ENCODE measurements at regions not wholly inside any gene's neighbourhood (a gene's known extent, or its start where the extent isn't known, plus 50 kb on each side); places are given as distances from the start of the nearest gene placed in this dataset.

GRCh38 chr6:147770221-147770620 lies 261.7 kb downstream of the SAMD5 start:
- Histone ChIP-seq H3K36me3 (ENCODE audit: insufficient read depth, low read length) (no peaks in the 10 kb centered on the region), H3K27me3 (ENCODE audit: insufficient read depth, low read length, poor library complexity) (no peaks in the 10 kb centered on the region), H3K4me2 (ENCODE audit: insufficient read depth, low read length) (no peak overlapping the region), H3K9ac (ENCODE audit: low read depth, low read length) (no peak overlapping the region), H3K27ac (ENCODE audit: low read length) (no peak overlapping the region), H3K79me2 (ENCODE audit: insufficient read depth, low read length) (no peaks in the 10 kb centered on the region), H3K9me3 (ENCODE audit: insufficient read depth, low read length, severe bottlenecking) (no peaks in the 10 kb centered on the region), H3K4me1 (ENCODE audit: insufficient read depth, low read length) (no peaks in the 10 kb centered on the region), H3K4me3 (ENCODE audit: low read depth in 1 of 2, low read length in 2 of 2) (no peak overlapping the region), H2AFZ (ENCODE audit: low read depth, low read length) (no peak overlapping the region), H4K20me1 (ENCODE audit: insufficient read depth, low read length) (no peaks in the 10 kb centered on the region)
- DNase-seq (no peak), ATAC-seq (ENCODE audit: insufficient read depth, low read depth) (no peak)
- TF ChIP-seq EZH2 (IDR thresholded peaks at IDR 0.05; ENCODE audit: borderline replicate concordance, low read depth, low read length, severe bottlenecking) (no peak), CTCF (IDR thresholded peaks at IDR 0.05; ENCODE audit: borderline replicate concordance, extremely low read depth, low read length, poor library complexity, severe bottlenecking) (no peak)

DNA sequence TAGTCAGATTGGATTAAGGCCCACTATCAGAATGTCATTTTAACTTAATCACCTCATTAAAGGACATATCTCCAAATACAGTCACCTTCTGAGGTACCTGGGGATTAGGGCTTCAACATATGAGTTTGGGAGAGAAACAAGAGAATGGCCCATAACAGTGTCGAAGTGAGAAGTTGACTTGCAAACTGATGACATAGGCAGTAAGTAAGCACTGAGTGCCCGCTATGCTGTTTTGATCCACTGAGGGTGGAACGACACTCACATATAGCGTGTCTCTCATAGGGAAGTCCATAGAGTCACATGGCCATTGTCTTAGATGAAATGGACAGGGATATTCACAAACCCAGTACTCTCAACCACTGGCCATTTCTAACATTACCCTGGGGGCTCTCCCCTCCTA lies 264.2 kb downstream of the SAMD5 start:
- no peaks in the 10 kb centered on the region for H4K20me1 ChIP-seq (ENCODE audit: insufficient read depth, low read length)
- no peak for TF ChIP-seq EZH2 (IDR thresholded peaks at IDR 0.05; ENCODE audit: borderline replicate concordance, low read depth, low read length, severe bottlenecking)
- TF ChIP-seq CTCF (IDR thresholded peaks at IDR 0.05; ENCODE audit: borderline replicate concordance, extremely low read depth, low read length, poor library complexity, severe bottlenecking) = no peak
- H3K9me3 ChIP-seq (ENCODE audit: insufficient read depth, low read length, severe bottlenecking) = no peaks in the 10 kb centered on the region
- H3K27me3 ChIP-seq (ENCODE audit: insufficient read depth, low read length, poor library complexity) = no peaks in the 10 kb centered on the region
- DNase-seq (no peak), ATAC-seq (ENCODE audit: insufficient read depth, low read depth) (no peak)
- H3K4me1 ChIP-seq (ENCODE audit: insufficient read depth, low read length) = no peaks in the 10 kb centered on the region
- H3K79me2 ChIP-seq (ENCODE audit: insufficient read depth, low read length) = no peaks in the 10 kb centered on the region
- no peak overlapping the region for H3K9ac ChIP-seq (ENCODE audit: low read depth, low read length)
- H3K27ac ChIP-seq (ENCODE audit: low read length) = no peak overlapping the region
- H3K36me3 ChIP-seq (ENCODE audit: insufficient read depth, low read length) = no peaks in the 10 kb centered on the region
- H2AFZ ChIP-seq (ENCODE audit: low read depth, low read length) = no peak overlapping the region
- no peak overlapping the region for H3K4me3 ChIP-seq (ENCODE audit: low read depth in 1 of 2, low read length in 2 of 2)
- H3K4me2 ChIP-seq (ENCODE audit: insufficient read depth, low read length) = no peak overlapping the region

DNA sequence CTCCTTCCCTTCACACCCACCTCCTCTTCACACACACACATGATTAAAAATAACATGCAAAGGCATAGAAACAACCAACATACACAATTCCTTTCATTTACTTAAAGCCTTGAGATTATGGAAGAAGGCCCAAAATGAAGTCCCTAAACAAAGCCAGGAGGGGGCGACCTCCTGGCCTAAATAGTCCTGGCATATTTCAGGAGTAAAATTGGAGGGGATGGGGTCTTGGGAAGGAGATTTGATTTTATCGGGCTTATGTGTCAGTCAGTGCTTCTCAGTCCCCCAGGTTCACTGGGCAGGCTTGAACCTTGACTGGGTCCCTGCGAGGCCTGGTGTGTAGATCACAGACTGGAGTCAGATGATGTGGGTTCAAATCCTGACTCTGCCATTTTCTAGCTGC lies 266.4 kb downstream of the SAMD5 start:
- no peaks in the 10 kb centered on the region for H3K4me1 ChIP-seq (ENCODE audit: insufficient read depth, low read length)
- no peak overlapping the region for H3K4me2 ChIP-seq (ENCODE audit: insufficient read depth, low read length)
- H3K9ac ChIP-seq (ENCODE audit: low read depth, low read length) = no peak overlapping the region
- no peaks in the 10 kb centered on the region for H3K27me3 ChIP-seq (ENCODE audit: insufficient read depth, low read length, poor library complexity)
- TF ChIP-seq EZH2 (IDR thresholded peaks at IDR 0.05; ENCODE audit: borderline replicate concordance, low read depth, low read length, severe bottlenecking) (no peak), CTCF (IDR thresholded peaks at IDR 0.05; ENCODE audit: borderline replicate concordance, extremely low read depth, low read length, poor library complexity, severe bottlenecking) (peak; percentile 37)
- H2AFZ ChIP-seq (ENCODE audit: low read depth, low read length) = no peak overlapping the region
- no peaks in the 10 kb centered on the region for H3K36me3 ChIP-seq (ENCODE audit: insufficient read depth, low read length)
- H3K27ac ChIP-seq (ENCODE audit: low read length) = no peak overlapping the region
- ATAC-seq (ENCODE audit: insufficient read depth, low read depth) = no peak
- no peaks in the 10 kb centered on the region for H3K79me2 ChIP-seq (ENCODE audit: insufficient read depth, low read length)
- no peak overlapping the region for H3K4me3 ChIP-seq (ENCODE audit: low read depth in 1 of 2, low read length in 2 of 2)
- H4K20me1 ChIP-seq (ENCODE audit: insufficient read depth, low read length) = no peaks in the 10 kb centered on the region
- no peak for DNase-seq
- no peaks in the 10 kb centered on the region for H3K9me3 ChIP-seq (ENCODE audit: insufficient read depth, low read length, severe bottlenecking)

GRCh38 chr6:147776631-147777213 lies 268.2 kb downstream of the SAMD5 start:
- H3K4me1 ChIP-seq (ENCODE audit: insufficient read depth, low read length) = no peaks in the 10 kb centered on the region
- H3K27ac ChIP-seq (ENCODE audit: low read length) = no peak overlapping the region
- H3K9ac ChIP-seq (ENCODE audit: low read depth, low read length) = no peak overlapping the region
- no peaks in the 10 kb centered on the region for H3K9me3 ChIP-seq (ENCODE audit: insufficient read depth, low read length, severe bottlenecking)
- no peak overlapping the region for H3K4me2 ChIP-seq (ENCODE audit: insufficient read depth, low read length)
- no peaks in the 10 kb centered on the region for H3K79me2 ChIP-seq (ENCODE audit: insufficient read depth, low read length)
- H2AFZ ChIP-seq (ENCODE audit: low read depth, low read length) = no peak overlapping the region
- no peak for ATAC-seq (ENCODE audit: insufficient read depth, low read depth)
- H3K4me3 ChIP-seq (ENCODE audit: low read depth in 1 of 2, low read length in 2 of 2) = no peak overlapping the region
- no peaks in the 10 kb centered on the region for H3K27me3 ChIP-seq (ENCODE audit: insufficient read depth, low read length, poor library complexity)
- no peak for DNase-seq
- no peaks in the 10 kb centered on the region for H4K20me1 ChIP-seq (ENCODE audit: insufficient read depth, low read length)
- H3K36me3 ChIP-seq (ENCODE audit: insufficient read depth, low read length) = no peaks in the 10 kb centered on the region
- TF ChIP-seq CTCF (IDR thresholded peaks at IDR 0.05; ENCODE audit: borderline replicate concordance, extremely low read depth, low read length, poor library complexity, severe bottlenecking) (no peak), EZH2 (IDR thresholded peaks at IDR 0.05; ENCODE audit: borderline replicate concordance, low read depth, low read length, severe bottlenecking) (no peak)
